ENCODE measurements at regions not wholly inside any gene's neighbourhood (a gene's known extent, or its start where the extent isn't known, plus 50 kb on each side); places are given as distances from the start of the nearest gene placed in this dataset.
A peak's percentile ranks its signal among the peaks of the same experiment; 100 is the strongest.

DNA sequence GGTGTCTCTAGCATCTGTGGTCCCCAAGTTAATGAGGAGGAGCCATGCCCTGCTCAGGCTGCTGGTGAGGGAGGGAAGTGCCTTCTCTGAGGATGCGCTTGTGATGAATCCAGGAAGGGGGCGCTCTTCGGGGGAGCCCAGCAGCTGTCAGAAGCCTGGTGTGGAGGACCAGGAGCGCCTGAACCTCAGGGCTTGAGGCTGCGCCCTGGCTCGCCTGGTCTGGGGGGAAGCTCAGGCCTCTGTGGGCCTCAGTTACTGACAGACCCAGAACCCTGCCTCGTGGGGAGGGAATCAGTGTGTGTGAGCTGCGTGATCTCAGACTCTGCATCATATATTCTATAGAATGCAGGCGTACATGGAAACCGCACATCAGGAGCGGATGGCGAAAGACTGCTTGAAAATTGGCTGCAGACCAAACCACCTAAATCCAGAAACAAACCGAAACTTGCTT lies 126.1 kb downstream of the SEC14L1 start:
- DNase-seq (ENCODE audit: insufficient read length, low spot score) (peak; percentile 64), FAIRE-seq (no peak)
- peak; percentile 32 for TF ChIP-seq SPI1 (IDR thresholded peaks at IDR 0.05; ENCODE audit: low read depth, low read length)
- TF ChIP-seq POLR2A (IDR thresholded peaks at IDR 0.05; ENCODE audit: low read depth, low read length): no peak

DNA sequence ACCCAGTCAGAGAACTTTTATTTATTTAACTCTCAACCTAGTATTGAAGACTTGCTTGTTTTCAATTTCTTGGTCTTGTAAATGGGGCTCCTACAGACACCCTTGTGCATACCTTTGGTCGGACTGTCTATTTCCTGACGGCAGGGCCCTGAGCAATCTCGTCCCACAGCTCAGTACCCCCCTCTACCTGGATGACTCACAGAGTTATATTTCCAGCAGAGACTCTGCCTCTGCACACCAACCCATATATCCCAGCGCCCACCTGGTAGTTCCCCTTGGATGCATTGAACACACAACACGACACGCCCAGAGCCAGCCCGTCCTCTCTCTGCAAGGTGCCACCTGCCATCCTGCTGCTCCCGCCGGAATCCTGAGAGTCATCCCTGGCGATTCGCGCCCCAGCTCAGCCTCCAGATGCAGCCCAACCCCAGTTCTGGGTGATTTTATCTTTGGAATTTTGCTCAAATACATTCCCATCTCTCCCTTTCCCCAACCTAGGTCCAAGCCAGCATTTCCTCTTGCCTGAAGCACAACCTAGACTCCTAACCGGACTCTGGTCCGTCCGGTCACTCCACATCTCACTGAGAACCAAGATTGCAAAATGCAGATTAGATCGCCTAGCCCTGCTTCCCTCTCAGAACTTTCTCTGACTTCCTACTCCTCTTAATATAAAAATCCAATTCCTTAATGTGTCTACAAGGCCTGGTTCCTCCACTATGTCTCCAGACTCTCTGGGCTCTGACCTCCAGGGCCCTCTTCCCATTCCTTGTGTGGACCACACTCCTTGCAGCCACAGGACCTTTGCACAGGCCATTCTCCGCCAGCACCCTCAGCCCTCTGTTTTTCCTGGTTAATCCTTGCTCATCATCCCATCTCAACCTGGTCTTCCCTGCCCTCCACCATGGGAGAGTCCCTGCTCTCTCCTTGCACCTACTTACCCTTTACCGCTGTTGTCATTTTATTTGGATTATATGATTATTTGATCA lies 129.2 kb downstream of the SEC14L1 start:
- DNase-seq (ENCODE audit: insufficient read length, low spot score) (no peak), FAIRE-seq (no peak)
- no peak for TF ChIP-seq POLR2A (IDR thresholded peaks at IDR 0.05; ENCODE audit: low read depth, low read length)
- no peak for TF ChIP-seq POU2F2 (IDR thresholded peaks at IDR 0.05; ENCODE audit: low read depth, low read length)
- TF ChIP-seq PAX5 (IDR thresholded peaks at IDR 0.05; ENCODE audit: insufficient read depth, low read length, severe bottlenecking): no peak
- TF ChIP-seq SPI1 (IDR thresholded peaks at IDR 0.05; ENCODE audit: low read depth, low read length): no peak
- TF ChIP-seq TAF1 (IDR thresholded peaks at IDR 0.05; ENCODE audit: low read depth, low read length): no peak
- TF ChIP-seq POLR2AphosphoS5 (IDR thresholded peaks at IDR 0.05; ENCODE audit: low read depth, low read length): no peak

DNA sequence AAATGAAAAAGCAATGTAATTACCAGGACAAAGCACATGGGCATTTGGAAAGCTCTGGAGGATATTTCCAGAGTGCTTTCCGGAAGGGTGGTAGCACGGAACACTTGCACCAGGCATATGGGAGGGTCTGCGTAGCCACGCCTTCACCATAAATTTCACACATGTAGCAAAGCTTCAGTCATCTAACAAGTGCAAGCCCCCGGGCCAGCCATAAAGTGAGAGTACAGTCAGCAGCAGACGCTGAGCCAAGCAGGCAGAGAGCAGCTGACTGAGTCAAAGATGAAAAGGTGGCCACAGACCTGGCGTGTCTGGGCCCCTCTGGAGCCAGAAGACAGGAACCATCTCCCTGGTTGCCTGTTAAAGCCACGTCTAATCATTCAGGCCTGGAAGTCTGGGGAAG lies 130.6 kb downstream of the SEC14L1 start:
- no peak for FAIRE-seq

DNA sequence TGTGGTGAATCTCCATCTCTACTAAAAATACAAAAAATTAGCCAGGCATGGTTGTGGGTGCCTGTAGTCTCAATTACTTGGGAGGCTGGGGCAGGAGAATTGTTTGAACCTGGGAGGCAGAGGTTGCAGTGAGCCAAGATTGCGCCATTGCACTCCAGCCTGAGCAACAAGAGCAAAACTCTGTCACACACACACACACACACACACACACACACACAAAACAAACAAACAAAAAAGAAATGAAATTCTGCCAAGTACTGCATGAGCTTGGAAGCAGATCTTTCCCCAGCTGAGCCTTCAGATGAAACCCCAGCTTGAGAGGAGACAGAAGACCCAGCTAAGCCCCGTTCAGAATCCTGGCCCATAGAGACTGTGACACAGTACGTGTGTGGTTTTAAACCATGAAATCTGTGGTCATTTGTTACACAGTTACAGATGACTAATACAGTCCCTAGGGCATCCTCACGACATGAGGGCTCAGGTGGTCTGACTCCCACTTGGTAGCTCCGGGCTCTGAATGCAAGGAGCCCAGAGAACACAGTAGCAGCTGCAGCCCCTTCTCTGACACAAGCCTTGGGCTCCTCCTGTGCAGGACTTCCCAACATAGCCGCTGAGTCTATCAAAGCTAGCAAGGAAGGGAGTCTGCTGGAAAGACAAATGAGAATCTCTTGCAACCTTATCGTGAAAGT lies 132.8 kb downstream of the SEC14L1 start:
- no peak for DNase-seq (ENCODE audit: insufficient read length, low spot score)

More for the DNA sequence above, 130.6 kb downstream of the SEC14L1 start:
- DNase-seq (ENCODE audit: insufficient read length, low spot score): no peak
- TF ChIP-seq POU2F2 (IDR thresholded peaks at IDR 0.05; ENCODE audit: low read depth, low read length) (no peak), POLR2AphosphoS5 (IDR thresholded peaks at IDR 0.05; ENCODE audit: low read depth, low read length) (no peak), POLR2A (IDR thresholded peaks at IDR 0.05; ENCODE audit: low read depth, low read length) (no peak), PAX5 (IDR thresholded peaks at IDR 0.05; ENCODE audit: insufficient read depth, low read length, severe bottlenecking) (no peak), TAF1 (IDR thresholded peaks at IDR 0.05; ENCODE audit: low read depth, low read length) (no peak), SPI1 (IDR thresholded peaks at IDR 0.05; ENCODE audit: low read depth, low read length) (no peak)

DNA sequence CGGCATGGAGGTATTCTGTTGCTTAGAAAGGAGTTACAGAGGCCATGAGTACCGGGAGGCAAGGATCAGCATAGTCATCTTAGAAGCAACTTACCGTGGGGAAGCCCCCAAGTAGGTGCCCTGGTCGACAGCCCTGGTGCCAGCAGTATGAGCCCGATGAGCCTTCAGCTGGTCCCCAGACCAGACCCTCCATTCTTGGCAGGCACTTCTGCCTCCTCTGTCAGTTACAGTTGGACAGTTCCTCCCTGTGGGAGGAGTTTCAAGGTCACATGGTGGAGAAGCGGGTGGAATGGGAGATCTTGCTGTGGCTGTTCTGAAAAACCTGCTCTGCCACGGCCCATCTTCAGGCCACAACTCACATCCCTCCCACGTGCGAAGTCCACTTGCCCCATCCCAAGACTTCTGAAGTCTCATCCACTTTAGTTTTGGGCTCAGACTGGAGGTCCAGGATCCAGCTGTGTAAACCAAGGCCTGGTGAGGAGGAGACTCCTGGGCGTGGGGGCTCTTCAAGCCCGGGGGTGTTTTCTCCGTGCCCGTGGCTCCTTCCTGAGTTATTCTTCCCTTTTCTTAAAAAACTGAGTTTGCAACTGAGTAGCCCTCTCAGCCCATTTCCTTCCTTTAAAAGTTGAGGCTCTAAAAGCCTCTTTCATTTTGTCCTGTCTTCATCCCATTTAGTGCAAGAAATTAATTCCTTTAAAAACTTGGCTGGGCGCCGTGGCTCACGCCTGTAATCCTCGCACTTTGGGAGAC lies 133.5 kb downstream of the SEC14L1 start:
- DNase-seq (ENCODE audit: insufficient read length, low spot score) (no peak), FAIRE-seq (no peak)
- TF ChIP-seq PAX5 (IDR thresholded peaks at IDR 0.05; ENCODE audit: insufficient read depth, low read length, severe bottlenecking) (no peak), TAF1 (IDR thresholded peaks at IDR 0.05; ENCODE audit: low read depth, low read length) (no peak), POU2F2 (IDR thresholded peaks at IDR 0.05; ENCODE audit: low read depth, low read length) (no peak), SPI1 (IDR thresholded peaks at IDR 0.05; ENCODE audit: low read depth, low read length) (no peak), POLR2AphosphoS5 (IDR thresholded peaks at IDR 0.05; ENCODE audit: low read depth, low read length) (no peak)

More for the DNA sequence above, 132.8 kb downstream of the SEC14L1 start:
- no peak for TF ChIP-seq POU2F2 (IDR thresholded peaks at IDR 0.05; ENCODE audit: low read depth, low read length)
- no peak for TF ChIP-seq POLR2A (IDR thresholded peaks at IDR 0.05; ENCODE audit: low read depth, low read length)
- no peak for TF ChIP-seq SPI1 (IDR thresholded peaks at IDR 0.05; ENCODE audit: low read depth, low read length)
- no peak for TF ChIP-seq POLR2AphosphoS5 (IDR thresholded peaks at IDR 0.05; ENCODE audit: low read depth, low read length)
- TF ChIP-seq TAF1 (IDR thresholded peaks at IDR 0.05; ENCODE audit: low read depth, low read length): no peak
- no peak for TF ChIP-seq PAX5 (IDR thresholded peaks at IDR 0.05; ENCODE audit: insufficient read depth, low read length, severe bottlenecking)
- no peak for FAIRE-seq

DNA sequence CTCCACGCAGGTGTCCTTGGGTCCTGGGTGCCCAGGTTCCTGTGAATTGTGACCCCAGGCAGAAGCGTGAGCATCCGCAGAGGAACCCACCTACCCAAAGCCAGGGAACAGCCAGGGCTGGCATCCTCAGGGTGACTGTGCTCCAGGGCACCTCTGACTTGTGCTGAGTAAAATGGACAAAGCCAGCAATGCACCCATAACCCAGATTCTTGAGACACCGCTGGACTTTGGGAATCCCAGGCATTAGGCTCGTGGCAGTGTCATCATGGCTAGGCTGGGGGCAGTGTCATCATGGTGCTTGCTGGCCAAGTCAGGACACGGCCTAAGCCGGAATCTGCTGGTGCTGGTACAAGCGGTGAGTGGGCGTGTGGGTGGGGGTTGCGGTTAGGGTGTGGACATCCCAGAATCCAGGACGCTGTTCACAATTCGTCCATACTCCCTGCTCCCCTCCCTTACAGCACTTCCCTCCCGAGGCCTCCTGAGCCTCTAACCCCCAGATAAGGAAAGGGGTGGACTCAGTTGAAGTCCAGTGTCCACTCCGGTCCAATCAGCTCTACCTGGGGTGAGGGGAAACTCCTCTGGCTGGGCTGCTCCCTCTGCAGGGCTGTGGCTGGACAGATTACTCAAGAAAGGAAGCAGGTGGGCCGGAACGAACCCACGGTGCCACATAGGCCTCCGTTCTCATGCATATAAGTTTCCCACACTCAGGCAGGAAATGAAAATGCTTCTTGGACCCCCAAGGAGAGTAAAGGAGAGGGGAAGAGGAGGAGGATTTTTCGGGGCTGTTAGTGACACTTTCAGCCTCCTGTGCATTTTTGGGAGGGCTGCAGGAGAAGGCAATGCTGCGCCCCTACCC lies 138.9 kb downstream of the SEC14L1 start:
- DNase-seq (ENCODE audit: insufficient read length, low spot score) (no peak), FAIRE-seq (no peak)
- no peak for TF ChIP-seq SPI1 (IDR thresholded peaks at IDR 0.05; ENCODE audit: low read depth, low read length)
- TF ChIP-seq TAF1 (IDR thresholded peaks at IDR 0.05; ENCODE audit: low read depth, low read length): no peak
- no peak for TF ChIP-seq POLR2A (IDR thresholded peaks at IDR 0.05; ENCODE audit: low read depth, low read length)

DNA sequence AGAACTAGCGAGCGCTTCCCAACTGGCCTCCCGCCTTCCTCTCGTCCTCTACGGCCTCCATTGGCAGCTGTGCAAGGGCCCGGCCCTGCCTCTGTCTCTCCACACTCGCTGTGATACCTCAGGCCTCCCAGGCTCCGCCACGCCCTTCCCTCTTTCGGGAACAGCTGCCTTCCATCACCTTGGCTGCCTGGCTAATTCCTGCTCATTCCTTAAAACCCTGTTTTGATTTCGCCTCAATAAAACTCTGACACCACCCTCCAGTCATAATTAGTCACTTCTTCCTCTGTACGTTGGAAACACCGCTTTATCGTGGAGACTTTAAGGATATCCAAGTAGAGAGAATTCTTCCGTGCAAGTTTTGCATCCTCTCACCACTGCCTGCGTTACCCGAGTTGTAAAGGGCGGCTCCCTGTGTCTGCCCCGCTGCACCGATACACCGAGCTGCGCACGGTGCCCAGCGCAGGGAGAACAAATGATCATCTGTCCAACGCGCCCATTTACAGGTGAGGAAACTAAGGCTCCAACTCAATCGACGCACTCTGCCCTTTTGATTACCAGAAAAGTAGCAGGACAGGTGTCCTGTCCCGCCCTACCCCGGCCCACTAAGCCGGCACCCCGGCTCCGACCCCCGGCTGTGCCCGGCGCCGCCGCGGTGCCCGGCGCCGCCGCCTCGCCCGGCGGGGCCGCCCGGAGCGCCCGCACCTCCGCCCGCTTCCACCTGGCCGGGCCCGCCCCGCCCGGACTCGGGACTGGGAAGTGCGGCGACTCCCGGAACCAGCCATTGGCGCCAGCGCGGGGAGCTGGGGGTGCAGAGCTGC lies 139.7 kb downstream of the SEC14L1 start:
- TF ChIP-seq TAF1 (IDR thresholded peaks at IDR 0.05; ENCODE audit: low read depth, low read length) (no peak), PAX5 (IDR thresholded peaks at IDR 0.05; ENCODE audit: insufficient read depth, low read length, severe bottlenecking) (no peak), SPI1 (IDR thresholded peaks at IDR 0.05; ENCODE audit: low read depth, low read length) (no peak), POLR2A (IDR thresholded peaks at IDR 0.05; ENCODE audit: low read depth, low read length) (no peak)
- DNase-seq (ENCODE audit: insufficient read length, low spot score) (no peak), FAIRE-seq (peak; percentile 86)
